Urinary bladder (tissue), 3 donors: ENCODE measurements at regions not wholly inside any gene's neighbourhood (a gene's known extent, or its start where the extent isn't known, plus 50 kb on each side); places are given as distances from the start of the nearest gene placed in this dataset.
A peak's percentile ranks its signal among the peaks of the same experiment; 100 is the strongest.

Experiments used
- DNase-seq: peaks from one replicate; pipeline ENCODE4 v3.0.0-alpha.2; 2015; ENCODE audit errors: extremely low spot score
- H3K27ac ChIP-seq: one replicate; pipeline ENCODE4 v1.5.1; 2013; ENCODE audit warnings: low read depth, mild to moderate bottlenecking, moderate library complexity
- H3K36me3 ChIP-seq: one replicate; pipeline ENCODE4 v1.6.1; 2013; ENCODE audit warnings: mild to moderate bottlenecking, moderate library complexity; ENCODE audit not compliant: insufficient read depth
- H3K4me1 ChIP-seq: one replicate; pipeline ENCODE4 v1.6.1; 2013; ENCODE audit warnings: mild to moderate bottlenecking, moderate library complexity; ENCODE audit not compliant: insufficient read depth
- H3K4me3 ChIP-seq: one replicate; pipeline ENCODE4 v1.5.1; 2013; ENCODE audit warnings: low read depth, low read length
- WGBS: extraction: QIAGEN DNeasy Blood & Tissue Kit; methylation state at CpG from one replicate; pipeline ENCODE4 v1.1.7; 2013; 5-methylcytosine and 5-hydroxymethylcytosine counted together
- donor health status: healthy with polysubstance abuse.
- donor health status: healthy.

DNA sequence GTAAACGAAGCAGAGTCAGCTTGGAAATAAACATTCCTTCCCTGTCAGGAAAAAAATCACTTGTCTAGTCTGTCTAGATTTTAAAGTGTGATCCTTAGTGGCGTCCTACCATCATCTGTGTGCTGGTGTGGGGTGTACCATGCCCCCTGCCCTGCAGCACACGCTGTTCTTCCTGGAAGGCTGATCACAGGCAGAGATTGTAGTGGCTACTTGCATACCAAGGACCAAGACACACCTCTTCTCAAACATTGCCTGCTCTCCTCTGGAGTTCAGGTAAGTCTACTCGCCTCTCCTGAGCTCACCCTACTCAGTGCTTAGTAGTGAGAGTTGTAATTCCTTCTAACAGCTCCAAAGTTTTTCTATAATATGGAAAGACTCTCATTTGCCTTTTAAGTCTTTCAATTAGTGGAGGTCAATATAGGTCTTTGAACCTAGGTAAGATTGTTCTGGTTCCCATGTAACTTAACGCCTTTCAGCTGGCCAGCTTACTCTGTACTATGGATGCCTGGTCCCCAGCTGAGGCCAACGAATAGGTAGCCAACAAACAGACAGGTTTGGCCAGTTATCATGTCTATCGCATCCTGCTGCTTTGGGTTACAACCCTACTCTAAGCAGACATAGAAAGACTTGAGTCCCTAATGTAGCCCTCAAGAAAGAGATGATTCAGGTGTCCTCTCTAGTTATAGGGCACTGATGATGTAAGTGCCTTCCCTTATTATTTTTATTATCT, 55.4 kb downstream of the XCL1 start:
- peaks cover 3% of the 10 kb centered on the region for H3K4me1 ChIP-seq
- 86% methylated on average over 7 of the region's 7 CpGs for WGBS

DNA sequence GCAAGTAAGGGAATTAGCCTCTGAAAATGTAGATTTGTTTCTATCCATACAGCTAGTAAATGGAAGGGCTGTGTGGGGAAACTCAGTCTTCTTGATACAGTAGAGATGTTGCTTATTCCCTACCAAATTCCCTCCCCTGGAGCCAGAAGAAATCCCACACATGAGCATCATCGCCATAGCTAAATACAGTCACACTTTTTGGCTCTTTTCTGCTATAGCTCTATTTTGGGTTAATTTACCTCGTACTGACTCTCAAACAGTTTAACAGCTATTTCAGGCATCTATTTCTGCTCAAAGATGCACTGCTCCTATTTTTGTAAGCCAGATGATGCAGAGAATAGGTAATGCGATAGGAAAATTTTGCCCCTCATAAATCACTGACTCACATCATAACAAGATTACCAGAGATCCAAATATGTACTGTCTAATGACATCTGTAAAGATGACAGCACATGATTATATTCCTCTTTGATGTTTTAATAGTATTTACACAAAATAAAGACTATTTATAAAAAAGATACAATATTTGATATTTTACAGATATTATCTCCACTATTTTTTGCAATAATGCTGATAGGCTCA, 58.6 kb downstream of the XCL1 start:
- 27% methylated on average over 3 of the region's 3 CpGs for WGBS
- Histone ChIP-seq H3K36me3 (no peaks in the 10 kb centered on the region), H3K27ac (no peak overlapping the region), H3K4me1 (peaks cover 3% of the 10 kb centered on the region), H3K4me3 (no peak overlapping the region)
- no peak for DNase-seq

More for the DNA sequence above, 55.4 kb downstream of the XCL1 start:
- Histone ChIP-seq H3K27ac (no peak overlapping the region), H3K36me3 (no peaks in the 10 kb centered on the region), H3K4me3 (no peak overlapping the region)
- DNase-seq, result no peak

DNA sequence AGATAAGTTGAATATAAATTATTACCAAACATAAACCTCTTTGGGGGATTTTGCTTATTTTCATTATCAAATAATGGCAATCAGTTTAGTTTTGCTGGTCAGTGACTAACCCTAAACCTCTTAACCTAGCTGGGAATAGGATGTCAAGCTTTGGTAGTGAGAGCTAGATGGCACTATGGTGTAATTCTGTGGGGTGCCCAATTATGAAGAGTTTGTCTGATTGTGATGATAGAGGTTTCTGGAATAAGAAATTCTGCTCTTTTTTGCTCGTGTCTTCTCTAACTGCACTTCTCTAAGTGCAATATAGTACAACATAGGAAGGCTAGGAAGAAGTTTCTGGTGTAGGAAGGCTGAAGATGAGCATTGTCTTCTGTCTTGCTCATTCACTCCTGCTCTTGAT, 59.8 kb downstream of the XCL1 start:
- no peak overlapping the region for H3K4me3 ChIP-seq
- no peaks in the 10 kb centered on the region for H3K36me3 ChIP-seq
- H3K4me1 ChIP-seq, result peaks cover 3% of the 10 kb centered on the region
- H3K27ac ChIP-seq, result no peak overlapping the region
- no peak for DNase-seq
- 36% methylated on average over 1 of the region's 1 CpG for WGBS

DNA sequence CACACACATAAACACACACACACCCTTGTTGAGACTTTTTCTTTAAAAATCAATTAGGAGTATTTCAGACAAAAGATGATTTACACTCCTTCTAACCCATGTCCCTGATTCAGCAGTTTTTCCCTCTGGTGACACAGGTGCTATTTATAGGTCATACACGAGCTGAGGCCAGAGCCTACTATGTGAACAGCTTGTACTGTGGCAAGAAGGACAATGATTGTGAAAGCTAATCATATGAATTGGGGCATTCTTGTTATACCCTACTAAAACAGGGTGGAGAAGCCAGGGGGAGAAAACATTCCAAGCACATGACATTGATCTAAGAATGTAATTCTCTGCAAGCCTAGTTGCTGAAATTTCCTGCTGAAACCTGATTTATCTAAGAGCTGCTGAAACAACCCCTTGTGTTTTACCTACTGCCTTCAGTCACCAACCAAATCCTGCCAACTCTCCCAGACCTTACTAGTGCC, 60.3 kb downstream of the XCL1 start:
- Histone ChIP-seq H3K4me3 (no peak overlapping the region), H3K27ac (peak overlapping the region; percentile 23), H3K36me3 (no peaks in the 10 kb centered on the region), H3K4me1 (peaks cover 3% of the 10 kb centered on the region)
- no peak for DNase-seq
- WGBS, result 25% methylated on average over 1 of the region's 1 CpG

DNA sequence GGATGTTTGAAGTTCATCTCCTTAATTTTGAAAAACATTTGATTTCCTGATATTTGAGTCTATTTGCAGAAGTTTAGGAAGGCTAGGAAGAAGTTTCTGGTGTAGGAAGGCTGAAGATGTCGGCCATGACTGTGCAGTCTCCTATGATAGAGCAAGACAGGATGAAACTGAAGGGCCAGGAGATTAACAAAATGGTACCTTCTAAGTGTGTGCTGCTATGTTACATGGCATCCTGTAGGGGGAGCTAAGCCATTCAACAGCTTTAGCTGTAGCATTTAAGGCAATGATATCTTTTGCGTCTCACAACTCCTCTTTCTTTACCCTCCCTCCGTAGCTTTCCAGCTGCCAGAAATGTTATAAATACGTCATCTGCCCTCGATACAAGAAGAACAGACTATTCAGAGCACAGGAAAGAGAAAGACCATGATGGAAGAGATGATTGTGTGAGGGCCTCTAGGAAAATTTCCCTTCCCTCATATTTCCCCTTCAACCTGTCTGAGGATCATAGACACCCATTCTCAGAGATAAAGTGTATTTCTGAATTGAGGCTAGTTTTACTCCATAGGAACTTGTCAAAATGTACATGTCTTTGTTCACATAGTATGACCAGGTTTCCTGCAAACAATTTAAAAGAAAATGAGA, 61.1 kb downstream of the XCL1 start:
- 94% methylated on average over 5 of the region's 5 CpGs for WGBS
- no peak overlapping the region for H3K4me3 ChIP-seq
- H3K4me1 ChIP-seq, result peaks cover 3% of the 10 kb centered on the region
- H3K36me3 ChIP-seq, result no peaks in the 10 kb centered on the region
- no peak overlapping the region for H3K27ac ChIP-seq
- DNase-seq, result no peak

DNA sequence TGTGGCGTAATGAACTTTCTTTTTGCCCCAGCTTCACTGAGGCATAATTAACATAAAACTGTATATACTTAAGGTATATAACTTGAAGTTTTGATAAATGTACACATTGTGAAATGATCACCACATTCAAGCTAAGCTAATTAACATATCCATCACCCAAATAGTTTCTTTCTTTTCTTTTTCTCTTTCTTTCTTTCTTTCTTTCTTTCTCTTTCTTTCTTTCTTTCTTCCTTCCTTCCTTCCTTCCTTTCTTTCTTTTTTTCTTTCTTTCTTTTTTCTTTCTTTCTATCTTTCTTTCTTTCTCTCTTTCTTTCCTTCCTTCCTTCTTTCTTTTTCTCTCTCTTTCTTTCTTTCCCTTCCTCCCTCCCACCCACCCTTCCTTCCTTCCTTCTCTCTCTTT, 62.5 kb downstream of the XCL1 start:
- H3K27ac ChIP-seq, result no peak overlapping the region
- no peak overlapping the region for H3K4me3 ChIP-seq
- H3K36me3 ChIP-seq, result no peaks in the 10 kb centered on the region
- H3K4me1 ChIP-seq, result peaks cover 3% of the 10 kb centered on the region
- WGBS, result 95% methylated on average over 1 of the region's 1 CpG
- DNase-seq, result no peak

DNA sequence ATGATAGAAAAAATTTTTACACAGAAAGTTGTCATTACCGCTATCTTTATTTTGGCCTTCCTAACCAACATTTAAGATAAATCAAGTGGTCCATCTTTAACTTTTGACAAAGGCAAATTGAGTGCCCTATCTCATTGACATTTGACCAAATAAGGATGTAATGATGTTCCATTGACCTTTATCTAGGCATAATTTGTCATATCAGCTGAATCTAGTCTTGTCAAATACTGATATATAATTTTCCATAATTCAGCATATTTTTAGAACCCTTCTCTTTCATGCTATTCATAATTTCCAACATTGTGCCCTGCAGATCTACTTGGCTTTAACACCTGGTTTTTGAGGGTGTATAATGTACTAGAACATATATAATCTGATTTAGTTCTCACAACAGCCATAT, 63.8 kb downstream of the XCL1 start:
- H3K4me3 ChIP-seq, result no peak overlapping the region
- DNase-seq, result no peak
- 97% methylated on average over 1 of the region's 1 CpG for WGBS
- peaks cover 1% of the 10 kb centered on the region for H3K4me1 ChIP-seq
- H3K27ac ChIP-seq, result no peak overlapping the region
- H3K36me3 ChIP-seq, result no peaks in the 10 kb centered on the region

DNA sequence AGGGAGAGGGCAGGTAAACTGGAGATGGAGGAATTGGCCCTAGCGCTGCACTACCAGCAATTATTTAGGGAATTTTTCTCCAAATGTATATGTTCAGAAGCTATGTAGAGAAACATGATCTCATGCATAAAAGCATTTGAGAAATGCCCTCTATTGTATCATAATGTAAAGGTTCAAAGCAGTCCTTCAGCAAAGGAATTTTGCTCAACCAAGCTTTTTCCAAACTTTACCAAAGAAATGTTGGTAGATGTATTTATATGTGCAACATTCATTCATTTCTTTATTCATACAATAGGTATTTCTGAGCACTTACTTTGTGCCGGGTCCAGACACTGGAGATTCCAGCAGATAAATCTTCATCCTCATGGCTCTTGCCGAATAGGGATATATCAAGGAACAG, 64.4 kb downstream of the XCL1 start:
- H3K4me3 ChIP-seq, result no peak overlapping the region
- no peak overlapping the region for H3K27ac ChIP-seq
- DNase-seq, result no peak
- no peaks in the 10 kb centered on the region for H3K36me3 ChIP-seq
- H3K4me1 ChIP-seq, result peaks cover under 1% of the 10 kb centered on the region
- WGBS, result 93% methylated on average over 3 of the region's 3 CpGs

DNA sequence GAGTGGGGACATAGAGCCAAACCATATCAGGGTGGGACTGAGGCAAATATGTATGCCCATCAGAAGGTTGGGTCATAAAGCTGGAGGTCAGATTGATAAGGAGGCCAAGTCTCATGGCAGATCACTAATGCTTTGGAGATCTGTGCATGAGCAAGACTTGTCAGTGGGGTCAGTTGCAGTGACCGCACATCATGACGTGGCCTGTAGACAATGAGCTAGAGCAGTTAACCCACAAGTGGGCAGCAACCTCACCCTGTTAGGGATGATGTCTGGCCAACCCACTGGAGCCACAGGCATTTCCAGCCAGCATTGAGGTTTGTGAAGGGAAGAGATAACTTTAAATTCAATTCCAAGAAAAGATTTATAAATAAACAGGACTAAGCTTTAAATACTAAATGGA, 66.7 kb downstream of the XCL1 start:
- 80% methylated on average over 2 of the region's 2 CpGs for WGBS
- DNase-seq, result no peak

More for the DNA sequence above, 66.7 kb downstream of the XCL1 start:
- Histone ChIP-seq H3K4me1 (no peaks in the 10 kb centered on the region), H3K27ac (no peak overlapping the region), H3K36me3 (no peaks in the 10 kb centered on the region), H3K4me3 (no peak overlapping the region)
